IMR-90 (cell line): ENCODE measurements at regions not wholly inside any gene's neighbourhood (a gene's known extent, or its start where the extent isn't known, plus 50 kb on each side); places are given as distances from the start of the nearest gene placed in this dataset.

Source experiments
- ATAC-seq: fragments of 200-7000 bp; cut with Tn5 transposase; 2 replicates; pipeline ENCODE4 v1.9.1; 2020; ENCODE audit warnings: low read depth, mild to moderate bottlenecking, moderate library complexity
- BruUV-seq: library from RNA; stranded (reverse); fragments of 400-500 nt; replicated peaks from 2 replicates; lab custom pipeline; 2021; lab: Mats Ljungman, UMichigan
- CTCF ChIA-PET: fragments of 300-600 bp; formaldehyde crosslinking; extraction: SDS; loops from one replicate; lab custom pipeline; 2021; ENCODE audit warnings: antibody characterized with exemption; lab: Yijun Ruan, JAX
- POLR2A ChIA-PET: fragments of 300-600 bp; sonication (Branson Sonifier 250); formaldehyde crosslinking; loops from one replicate; lab custom pipeline; 2022; ENCODE audit warnings: antibody characterized with exemption; ENCODE audit not compliant: unreplicated experiment; lab: Charles Lee
- DNase-seq: peaks from one replicate; pipeline ENCODE4 v3.0.0; 2013
- H2AFZ ChIP-seq: replicated peaks from 2 replicates; pipeline ENCODE3; 2013; ENCODE audit warnings: low read length, mild to moderate bottlenecking; ENCODE audit not compliant: poor library complexity
- H2AK5ac ChIP-seq: 2 replicates; pipeline ENCODE4 v1.6.1; 2013; ENCODE audit warnings: low read depth, low read length, inconsistent platforms
- H2AK9ac ChIP-seq: replicated peaks from 2 replicates; pipeline ENCODE3; 2013; ENCODE audit warnings: mild to moderate bottlenecking, low read depth, low read length, moderate library complexity; ENCODE audit not compliant: poor library complexity
- H2BK120ac ChIP-seq: 2 replicates; pipeline ENCODE4 v1.6.1; 2013; ENCODE audit warnings: low read depth, low read length, inconsistent platforms
- H2BK15ac ChIP-seq: 3 replicates; pipeline ENCODE4 v1.6.1; 2013; ENCODE audit warnings: low read depth, low read length, inconsistent platforms
- H2BK20ac ChIP-seq: 2 replicates; pipeline ENCODE4 v1.6.1; 2013; ENCODE audit warnings: low read depth, mild to moderate bottlenecking, inconsistent platforms, low read length, moderate library complexity
- H2BK5ac ChIP-seq: 2 replicates; pipeline ENCODE4 v1.6.1; 2013; ENCODE audit warnings: mild to moderate bottlenecking, low read depth, low read length, inconsistent platforms; ENCODE audit not compliant: poor library complexity, severe bottlenecking
- H3K14ac ChIP-seq: replicated peaks from 2 replicates; pipeline ENCODE4 v1.6.1; 2013; ENCODE audit warnings: low read depth, low read length, inconsistent platforms
- H3K18ac ChIP-seq: 2 replicates; pipeline ENCODE4 v1.6.1; 2013; ENCODE audit warnings: low read depth, low read length, control low read depth
- H3K23ac ChIP-seq: 2 replicates; pipeline ENCODE4 v1.6.1; 2013; ENCODE audit warnings: low read depth, low read length, inconsistent platforms
- H3K27ac ChIP-seq: 2 replicates; pipeline ENCODE4 v1.5.1; 2013; ENCODE audit warnings: mild to moderate bottlenecking, control low read depth, low read length; ENCODE audit not compliant: insufficient read depth
- H3K27me3 ChIP-seq: 2 replicates; pipeline ENCODE4 v1.6.1; 2013; ENCODE audit warnings: low read length; ENCODE audit not compliant: control insufficient read depth, insufficient read depth
- H3K36me3 ChIP-seq: 2 replicates; pipeline ENCODE4 v1.6.1; 2013; ENCODE audit warnings: low read length, mixed read lengths; ENCODE audit not compliant: control insufficient read depth, insufficient read depth
- H3K4ac ChIP-seq: 2 replicates; pipeline ENCODE4 v1.6.1; 2013; ENCODE audit warnings: low read depth, low read length, inconsistent platforms
- H3K4me1 ChIP-seq: 2 replicates; pipeline ENCODE4 v1.6.1; 2013; ENCODE audit warnings: low read length, mixed read lengths; ENCODE audit not compliant: control insufficient read depth, insufficient read depth
- H3K4me2 ChIP-seq: 2 replicates; pipeline ENCODE4 v1.6.1; 2013; ENCODE audit warnings: low read depth, mild to moderate bottlenecking, control low read depth, low read length, moderate library complexity
- H3K4me3 ChIP-seq: 2 replicates; pipeline ENCODE4 v1.5.1; 2013; ENCODE audit warnings: low read depth, mild to moderate bottlenecking, control low read depth, low read length, moderate library complexity; ENCODE audit not compliant: insufficient read depth
- H3K56ac ChIP-seq: 2 replicates; pipeline ENCODE4 v1.6.1; 2013; ENCODE audit warnings: low read length, inconsistent platforms; ENCODE audit not compliant: insufficient read depth; ENCODE audit errors: extremely low read depth
- H3K79me1 ChIP-seq, 2 experiments: 2 replicates each; pipeline ENCODE4 v1.6.1; 2013; ENCODE audit warnings: low read length in 2 of 2, inconsistent platforms in 1 of 2, low read depth in 1 of 2
- H3K9ac ChIP-seq: 2 replicates; pipeline ENCODE4 v1.6.1; 2013; ENCODE audit warnings: low read depth, low read length, control low read depth
- H3K9me1 ChIP-seq: 2 replicates; pipeline ENCODE4 v1.6.1; 2013; ENCODE audit warnings: low read length, inconsistent platforms; ENCODE audit not compliant: insufficient read depth
- H3K9me3 ChIP-seq: 2 replicates; pipeline ENCODE4 v1.6.1; 2013; ENCODE audit warnings: low read length; ENCODE audit not compliant: control insufficient read depth, insufficient read depth
- H4K20me1 ChIP-seq: 2 replicates; pipeline ENCODE4 v1.6.1; 2013; ENCODE audit warnings: low read length, inconsistent platforms; ENCODE audit not compliant: insufficient read depth
- H4K5ac ChIP-seq: 2 replicates; pipeline ENCODE4 v1.6.1; 2013; ENCODE audit warnings: mild to moderate bottlenecking, low read depth, low read length, control low read depth
- H4K8ac ChIP-seq, 2 experiments: 2 replicates each; pipeline ENCODE4 v1.6.1; 2013; ENCODE audit warnings: low read depth in 2 of 2, low read length in 2 of 2, control low read depth in 1 of 2, inconsistent platforms in 1 of 2
- H4K91ac ChIP-seq: 2 replicates; pipeline ENCODE4 v1.6.1; 2013; ENCODE audit warnings: low read depth, low read length, inconsistent platforms; ENCODE audit not compliant: insufficient read depth
- CEBPB ChIP-seq: IDR thresholded peaks from 2 replicates; pipeline ENCODE4 v1.6.1; 2012; ENCODE audit warnings: low read depth, low read length, improper control_type of control experiment
- USF2 ChIP-seq: fragments of 150-350 bp; IDR thresholded peaks from 2 replicates; pipeline ENCODE4 v1.6.1; 2017; ENCODE audit warnings: mild to moderate bottlenecking, antibody characterized with exemption, low read length, low read depth
- WGBS, 2 experiments: methylation state at CpG; one replicate each; pipeline versions ENCODE4 v1.1.5 to v1.1.7; 2013; ENCODE audit warnings: missing lambda C conversion rate in 2 of 2; ENCODE audit not compliant: insufficient read length in 1 of 2; ENCODE audit errors: extremely low coverage in 2 of 2; 5-methylcytosine and 5-hydroxymethylcytosine counted together
- dilution Hi-C: fragments of 300-500 bp; cut with HindIII; formaldehyde crosslinking; loops from one replicate; pipeline ENCODE4 v1.14.3; 2018; ENCODE audit warnings: low sequenced_read_pairs; ENCODE audit not compliant: unreplicated experiment
- in situ Hi-C: fragments of 300-500 bp; cut with MboI; formaldehyde crosslinking; loops from 3 replicates; pipeline ENCODE4 v1.14.3; 2019; ENCODE audit warnings: low sequenced_read_pairs, inconsistent platforms, mixed read lengths
- intact Hi-C: fragments of 100-400 bp; cut with micrococcal nuclease; formaldehyde crosslinking; loops from 2 replicates; pipeline ENCODE4 v1.10.0; 2022

- Histone ChIP-seq H4K91ac (no peak overlapping the region), H4K20me1 (no peaks in the 10 kb centered on the region), H3K27me3 (no peaks in the 10 kb centered on the region), H3K18ac (no peak overlapping the region), H2BK120ac (no peak overlapping the region), H2AK5ac (no peak overlapping the region), H3K36me3 (no peaks in the 10 kb centered on the region), H3K56ac (no peak overlapping the region), H3K9ac (no peak overlapping the region), H4K8ac (no peak overlapping the region), H3K14ac (no peak overlapping the region), H3K9me1 (no peaks in the 10 kb centered on the region), H3K9me3 (no peaks in the 10 kb centered on the region), H3K27ac (no peak overlapping the region), H3K4ac (no peak overlapping the region), H2BK15ac (no peak overlapping the region), H3K4me2 (no peak overlapping the region), H3K23ac (no peak overlapping the region), H2AFZ (no peak overlapping the region), H3K79me1 (no peaks in the 10 kb centered on the region), H3K4me3 (no peak overlapping the region), H3K4me1 (no peaks in the 10 kb centered on the region), H2BK20ac (no peak overlapping the region), H4K5ac (no peak overlapping the region), H2BK5ac (no peak overlapping the region), H2AK9ac (no peak overlapping the region)
- ATAC-seq (no peak; the same call in 1 of the 2 replicates), DNase-seq (no peak)
- ChIA-PET POLR2A (no interaction called here), CTCF (no interaction called here)
- in situ Hi-C loops, result no loop called here
- no TSS peak for BruUV-seq
- TF ChIP-seq USF2, result no peak
- TF ChIP-seq CEBPB, result 0 out of 2 replicates have a peak, but pooled peaks have one; percentile 5
- no CpG with 5 or more reads among the region's 1 CpG for WGBS, 2 experiments
- dilution Hi-C loops, result no loop called here
- intact Hi-C loops, result no loop called here
Observed at GRCh38 chr1:96887501-96887900, 165.9 kb downstream of the PTBP2 start.
